A549 (cell line): ENCODE measurements at regions not wholly inside any gene's neighbourhood (a gene's known extent, or its start where the extent isn't known, plus 50 kb on each side); places are given as distances from the start of the nearest gene placed in this dataset.

Source experiments
- ATAC-seq, 2 experiments: fragments of 200-7000 bp in 1 of 2; fragments of >200 bp in 1 of 2; cut with Nextera tagmentation in 1 of 2; cut with Tn5 transposase in 1 of 2; 3 replicates each; pipeline versions ENCODE4 v1.8.0 to v1.9.1; 2018 to 2020; ENCODE audit warnings: mild to moderate bottlenecking in 1 of 2, moderate library complexity in 1 of 2
- CTCF ChIA-PET: fragments of 300-600 bp; sonication (Branson Sonifier 250); formaldehyde crosslinking; extraction: SDS; loops from one replicate; lab custom pipeline; 2021; ENCODE audit warnings: antibody characterized with exemption, inconsistent platforms; lab: Yijun Ruan, JAX
- POLR2A ChIA-PET: fragments of 350-600 bp; formaldehyde crosslinking; extraction: SDS; loops from one replicate; lab custom pipeline; 2021; ENCODE audit warnings: antibody characterized with exemption, inconsistent platforms; lab: Yijun Ruan, JAX
- DNase-seq, 2 experiments: peaks; one replicate each; pipeline versions ENCODE4 v3.0.0 to v3.0.0-alpha.2; 2011 to 2016; ENCODE audit warnings: low read depth in 1 of 2, low spot score in 1 of 2
- FAIRE-seq: peaks from 2 replicates; lab custom pipeline; 2011; peaks lifted over from hg19 to GRCh38; lab: Jason Lieb, UNC
- H3K27ac ChIP-seq, 2 experiments: fragments of >200 bp; sonication (Bioruptor Twin); formaldehyde crosslinking; 3 replicates each; pipeline ENCODE4 v1.5.1; 2016 to 2017
- H3K4me1 ChIP-seq: fragments of >200 bp; sonication (Bioruptor Twin); formaldehyde crosslinking; 3 replicates; pipeline ENCODE4 v1.6.1; 2016
- H3K4me2 ChIP-seq: fragments of >200 bp; sonication (Bioruptor Twin); formaldehyde crosslinking; 3 replicates; pipeline ENCODE4 v1.6.1; 2016
- H3K4me3 ChIP-seq: fragments of >200 bp; sonication (Bioruptor Twin); formaldehyde crosslinking; 3 replicates; pipeline ENCODE4 v1.5.1; 2016
- H3K9me3 ChIP-seq: fragments of >200 bp; sonication (Bioruptor Twin); formaldehyde crosslinking; 3 replicates; pipeline ENCODE4 v1.6.1; 2016
- CEBPB ChIP-seq, 2 experiments: fragments of >200 bp in 1 of 2; sonication (Bioruptor Twin) in 1 of 2; formaldehyde crosslinking in 1 of 2; IDR thresholded peaks; 2 replicates each; pipeline ENCODE4 v1.6.1; 2012 to 2016
- CHD2 ChIP-seq: fragments of 150-350 bp; IDR thresholded peaks from 2 replicates; pipeline ENCODE4 v1.6.1; 2014; ENCODE audit warnings: low read length; ENCODE audit not compliant: partially characterized antibody
- CTCF ChIP-seq: fragments of >200 bp; sonication (Bioruptor Twin); formaldehyde crosslinking; IDR thresholded peaks from 3 replicates; pipeline ENCODE4 v1.5.1; 2016
- E2F6 ChIP-seq: IDR thresholded peaks from 2 replicates; pipeline ENCODE4 v1.6.1; 2012; ENCODE audit warnings: low read depth, borderline replicate concordance
- EHF ChIP-seq: fragments of 250-450 bp; sonication (Bioruptor Pico); IDR thresholded peaks from 2 replicates; pipeline ENCODE4 v1.5.0; 2020; ENCODE audit warnings: mild to moderate bottlenecking
- FOXS1 ChIP-seq: fragments of 250-450 bp; sonication (Bioruptor Pico); IDR thresholded peaks from 2 replicates; pipeline ENCODE4 v1.5.0; 2020; ENCODE audit warnings: mild to moderate bottlenecking, moderate library complexity
- GATA3 ChIP-seq: IDR thresholded peaks from 2 replicates; pipeline ENCODE4 v1.6.1; 2012; ENCODE audit warnings: borderline replicate concordance
- HOXA7 ChIP-seq: fragments of 250-450 bp; sonication (Bioruptor Pico); IDR thresholded peaks from 2 replicates; pipeline ENCODE4 v1.5.0; 2020; ENCODE audit warnings: mild to moderate bottlenecking, moderate library complexity
- HOXB13 ChIP-seq: fragments of 250-450 bp; sonication (Bioruptor Pico); IDR thresholded peaks from 2 replicates; pipeline ENCODE4 v1.5.0; 2020; ENCODE audit warnings: low read depth, mild to moderate bottlenecking, moderate library complexity
- HOXB5 ChIP-seq: fragments of 250-450 bp; sonication (Bioruptor Pico); IDR thresholded peaks from 2 replicates; pipeline ENCODE4 v1.5.0; 2020; ENCODE audit warnings: mild to moderate bottlenecking, moderate library complexity
- MAX ChIP-seq: IDR thresholded peaks from 2 replicates; pipeline ENCODE4 v1.6.1; 2012
- NFE2L2 ChIP-seq: fragments of 150-350 bp; conservative IDR thresholded peaks from 2 replicates; pipeline ENCODE4 v1.6.1; 2014; ENCODE audit warnings: low read length
- NPAS2 ChIP-seq: fragments of 250-450 bp; sonication (Bioruptor Pico); IDR thresholded peaks from 2 replicates; pipeline ENCODE4 v1.8.0; 2022; ENCODE audit warnings: mild to moderate bottlenecking, moderate library complexity, borderline replicate concordance
- WGBS: methylation state at CpG from one replicate; pipeline ENCODE4 v1.1.6; 2017; ENCODE audit errors: missing lambda C conversion rate; 5-methylcytosine and 5-hydroxymethylcytosine counted together

- no peak for TF ChIP-seq CTCF
- TF ChIP-seq GATA3: no peak
- no peak for TF ChIP-seq NPAS2 (CRISPR knock-in tag)
Observed at GRCh38 chr15:66845266-66845785, 143.3 kb downstream of the SMAD6 start (continued).

GRCh38 chr15:66846031-66846430 lies 144.0 kb downstream of the SMAD6 start:
- Histone ChIP-seq H3K4me3 (no peak overlapping the region), H3K4me2 (no peak overlapping the region), H3K9me3 (no peaks in the 10 kb centered on the region), H3K4me1 (peaks cover 27% of the 10 kb centered on the region), H3K27ac (no peak overlapping the region)
- whole genome bisulfite sequencing: 76% methylated on average over 5 of the region's 5 CpGs
- DNase-seq (no peak), FAIRE-seq (no peak), ATAC-seq (no peak)
- ChIA-PET CTCF (interaction anchor here (1.1 to 14.8 kb wide), 15 partner anchors 9 to 611 kb away, joined by 3 to 465 read pairs (median 8); partner anchors contain the start of genes LCTL and SMAD6), POLR2A (no interaction called here)
- TF ChIP-seq GATA3: no peak

DNA sequence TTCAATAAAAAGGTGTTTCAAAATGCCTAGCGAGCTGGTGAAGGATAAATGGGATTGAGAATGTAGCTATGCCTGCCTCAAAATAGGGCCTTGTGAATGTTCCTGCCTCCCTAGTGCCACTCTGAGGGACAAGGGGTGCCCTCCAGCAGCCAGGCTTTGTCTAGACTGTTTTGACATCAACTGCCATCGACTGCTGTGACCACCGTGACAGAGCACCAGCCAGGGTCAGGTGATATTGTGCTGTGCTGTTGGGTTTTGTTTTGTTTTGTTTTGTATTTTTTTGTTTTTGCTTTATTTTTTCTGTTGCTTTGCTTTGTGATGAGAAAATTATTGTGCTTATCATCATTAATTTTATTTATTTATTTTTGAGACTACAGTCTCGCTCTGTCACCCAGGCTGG lies 144.8 kb downstream of the SMAD6 start:
- Histone ChIP-seq H3K4me2 (no peak overlapping the region), H3K4me1 (peaks cover 25% of the 10 kb centered on the region), H3K9me3 (no peaks in the 10 kb centered on the region), H3K4me3 (no peak overlapping the region), H3K27ac (no peak overlapping the region)
- POLR2A ChIA-PET: interaction anchor here (1.0 kb wide), 1 partner anchor 145 kb away, joined by 3 read pairs; the partner anchor contains the start of gene SMAD6
- CTCF ChIA-PET: interaction anchor here (1.1 to 14.8 kb wide), 12 partner anchors 10 to 610 kb away, joined by 3 to 465 read pairs (median 20); partner anchors contain the start of genes LCTL and SMAD6
- no peak for DNase-seq
- FAIRE-seq: no peak
- TF ChIP-seq CHD2: no peak
- no peak for TF ChIP-seq HOXB13 (CRISPR knock-in tag)
- TF ChIP-seq HOXA7: no peak
- TF ChIP-seq E2F6: no peak
- TF ChIP-seq CTCF: no peak
- TF ChIP-seq NPAS2 (CRISPR knock-in tag): no peak
- ATAC-seq: no peak
- whole genome bisulfite sequencing: 92% methylated on average over 4 of the region's 4 CpGs

DNA sequence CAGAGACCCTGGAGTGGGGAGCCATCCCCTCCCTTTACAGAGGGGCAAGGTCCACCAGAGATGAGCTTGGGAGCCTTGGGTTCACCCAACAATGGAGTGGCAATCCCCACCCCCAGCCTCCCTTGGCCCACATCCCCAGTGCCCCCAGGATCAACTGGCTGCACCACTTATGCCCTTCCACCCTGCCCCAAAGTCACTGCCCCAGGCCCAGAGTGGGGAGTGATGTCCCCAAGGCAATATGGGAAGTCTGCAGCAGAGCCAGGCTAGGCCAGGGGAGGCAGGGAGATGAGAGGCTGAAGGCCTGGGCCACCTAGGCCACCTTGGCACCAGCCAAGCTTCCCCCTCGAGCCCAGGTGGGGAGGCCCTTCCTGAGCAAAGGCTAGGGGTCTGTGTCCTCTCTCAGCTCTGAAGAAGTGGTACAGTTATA lies 145.5 kb downstream of the SMAD6 start:
- WGBS: 100% methylated on average over 1 of the region's 1 CpG
- no peak for DNase-seq
- FAIRE-seq: no peak
- Histone ChIP-seq H3K27ac (no peak overlapping the region), H3K4me1 (peaks cover 24% of the 10 kb centered on the region), H3K9me3 (no peaks in the 10 kb centered on the region), H3K4me2 (no peak overlapping the region), H3K4me3 (no peak overlapping the region)
- no peak for ATAC-seq
- CTCF ChIA-PET: interaction anchor here (0.6 to 14.8 kb wide), 11 partner anchors 11 to 1972 kb away, joined by 3 to 465 read pairs (median 30); partner anchors contain the start of genes LCTL and SMAD6
- POLR2A ChIA-PET: interaction anchor here (1.0 kb wide), 1 partner anchor 146 kb away, joined by 3 read pairs; the partner anchor contains the start of gene SMAD6
- TF ChIP-seq NPAS2 (CRISPR knock-in tag) (no peak), EHF (CRISPR knock-in tag) (no peak), GATA3 (no peak), FOXS1 (no peak), HOXB5 (CRISPR knock-in tag) (no peak), NFE2L2 (no peak), MAX (no peak), CEBPB (IDR thresholded peaks at IDR 0.05) (no peak)
